HL-60 (cell line): ENCODE measurements at regions not wholly inside any gene's neighbourhood (a gene's known extent, or its start where the extent isn't known, plus 50 kb on each side); places are given as distances from the start of the nearest gene placed in this dataset.

ENCODE experiments used
- DNase-seq, 2 experiments: peaks; one replicate each; pipeline ENCODE4 v3.0.0-alpha.2; 2010 to 2020; ENCODE audit warnings: low read depth in 1 of 2, low spot score in 1 of 2
- H3K27ac ChIP-seq: fragments of 250-450 bp; sonication (Bioruptor Pico); replicated peaks from 2 replicates; pipeline ENCODE4 v1.5.1; 2020; ENCODE audit warnings: mild to moderate bottlenecking, moderate library complexity
- H3K27me3 ChIP-seq: fragments of 250-450 bp; sonication (Bioruptor Pico); 2 replicates; pipeline ENCODE4 v1.5.1; 2021; ENCODE audit warnings: mild to moderate bottlenecking, moderate library complexity; ENCODE audit not compliant: insufficient read depth, poor library complexity, severe bottlenecking
- H3K4me3 ChIP-seq: replicated peaks from 2 replicates; pipeline ENCODE4 v1.5.1; 2011; ENCODE audit warnings: mild to moderate bottlenecking, control low read depth, low read length; ENCODE audit not compliant: insufficient read depth
- CTCF ChIP-seq: IDR thresholded peaks from one replicate; pipeline ENCODE4 v1.5.1; 2011; ENCODE audit warnings: low read length, control low read depth, inconsistent platforms; ENCODE audit not compliant: insufficient read depth
- GABPA ChIP-seq: IDR thresholded peaks from 2 replicates; pipeline ENCODE4 v1.6.1; 2012; ENCODE audit warnings: low read depth
- POLR2AphosphoS5 ChIP-seq: IDR thresholded peaks from 2 replicates; pipeline ENCODE4 v1.6.1; 2012; ENCODE audit warnings: low read depth
- REST ChIP-seq: IDR thresholded peaks from 2 replicates; pipeline ENCODE4 v1.6.1; 2012; ENCODE audit warnings: low read depth; ENCODE audit not compliant: insufficient replicate concordance
- SPI1 ChIP-seq: IDR thresholded peaks from 2 replicates; pipeline ENCODE4 v1.6.1; 2012; ENCODE audit warnings: low read depth, mild to moderate bottlenecking, borderline replicate concordance

GRCh38 chr13:112229992-112230872 is 145.9 kb upstream of the SPACA7 start:
- Histone ChIP-seq H3K4me3 (no peak overlapping the region), H3K27me3 (no peaks in the 10 kb centered on the region), H3K27ac (no peak overlapping the region)
- DNase-seq: no peak
- TF ChIP-seq CTCF: no peak
- no peak for TF ChIP-seq POLR2AphosphoS5
- no peak for TF ChIP-seq REST
- TF ChIP-seq GABPA: no peak
- no peak for TF ChIP-seq SPI1

- no peaks in the 10 kb centered on the region for H3K27me3 ChIP-seq
- no peak for TF ChIP-seq GABPA
- TF ChIP-seq SPI1: no peak
- no peak for TF ChIP-seq REST
- TF ChIP-seq CTCF: no peak
- no peak for TF ChIP-seq POLR2AphosphoS5
- DNase-seq: no peak
- no peak overlapping the region for H3K4me3 ChIP-seq
- H3K27ac ChIP-seq: no peak overlapping the region
Observed at GRCh38 chr13:112231451-112232083, 144.6 kb upstream of the SPACA7 start.

GRCh38 chr13:112233256-112233655 is 142.9 kb upstream of the SPACA7 start:
- no peaks in the 10 kb centered on the region for H3K27me3 ChIP-seq

More at GRCh38 chr13:112233256-112233655, 142.9 kb upstream of the SPACA7 start:
- TF ChIP-seq SPI1: no peak
- no peak for TF ChIP-seq POLR2AphosphoS5
- no peak for TF ChIP-seq CTCF
- no peak for TF ChIP-seq GABPA
- TF ChIP-seq REST: no peak
- Histone ChIP-seq H3K4me3 (no peak overlapping the region), H3K27ac (no peak overlapping the region)
- no peak for DNase-seq
